ENCODE measurements at regions not wholly inside any gene's neighbourhood (a gene's known extent, or its start where the extent isn't known, plus 50 kb on each side); places are given as distances from the start of the nearest gene placed in this dataset.

DNA sequence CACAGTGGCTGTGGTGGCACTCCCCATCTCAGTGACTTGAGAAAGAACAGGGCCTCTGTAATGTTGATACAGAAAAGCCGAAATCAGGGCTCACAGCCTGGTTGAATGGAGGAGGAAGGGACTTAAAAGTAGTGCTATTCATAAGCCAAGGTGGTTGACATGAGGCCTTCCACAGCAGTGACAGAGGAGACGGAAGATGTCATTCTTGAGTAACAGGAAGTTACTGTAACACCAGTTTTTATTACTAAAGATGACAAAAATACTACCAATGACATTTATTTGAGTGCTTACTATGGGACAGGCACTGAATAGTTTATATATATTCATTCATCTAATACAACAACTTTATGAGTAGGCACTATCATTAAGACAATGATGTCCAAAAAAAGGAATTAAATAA, 52.8 kb upstream of the GNG12 start:
- TF ChIP-seq, protein P1, sequence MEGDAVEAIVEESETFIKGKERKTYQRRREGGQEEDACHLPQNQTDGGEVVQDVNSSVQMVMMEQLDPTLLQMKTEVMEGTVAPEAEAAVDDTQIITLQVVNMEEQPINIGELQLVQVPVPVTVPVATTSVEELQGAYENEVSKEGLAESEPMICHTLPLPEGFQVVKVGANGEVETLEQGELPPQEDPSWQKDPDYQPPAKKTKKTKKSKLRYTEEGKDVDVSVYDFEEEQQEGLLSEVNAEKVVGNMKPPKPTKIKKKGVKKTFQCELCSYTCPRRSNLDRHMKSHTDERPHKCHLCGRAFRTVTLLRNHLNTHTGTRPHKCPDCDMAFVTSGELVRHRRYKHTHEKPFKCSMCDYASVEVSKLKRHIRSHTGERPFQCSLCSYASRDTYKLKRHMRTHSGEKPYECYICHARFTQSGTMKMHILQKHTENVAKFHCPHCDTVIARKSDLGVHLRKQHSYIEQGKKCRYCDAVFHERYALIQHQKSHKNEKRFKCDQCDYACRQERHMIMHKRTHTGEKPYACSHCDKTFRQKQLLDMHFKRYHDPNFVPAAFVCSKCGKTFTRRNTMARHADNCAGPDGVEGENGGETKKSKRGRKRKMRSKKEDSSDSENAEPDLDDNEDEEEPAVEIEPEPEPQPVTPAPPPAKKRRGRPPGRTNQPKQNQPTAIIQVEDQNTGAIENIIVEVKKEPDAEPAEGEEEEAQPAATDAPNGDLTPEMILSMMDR (IDR thresholded peaks at IDR 0.05; ENCODE audit: insufficient read depth, low read length), result no peak
- TF ChIP-seq, protein P2, sequence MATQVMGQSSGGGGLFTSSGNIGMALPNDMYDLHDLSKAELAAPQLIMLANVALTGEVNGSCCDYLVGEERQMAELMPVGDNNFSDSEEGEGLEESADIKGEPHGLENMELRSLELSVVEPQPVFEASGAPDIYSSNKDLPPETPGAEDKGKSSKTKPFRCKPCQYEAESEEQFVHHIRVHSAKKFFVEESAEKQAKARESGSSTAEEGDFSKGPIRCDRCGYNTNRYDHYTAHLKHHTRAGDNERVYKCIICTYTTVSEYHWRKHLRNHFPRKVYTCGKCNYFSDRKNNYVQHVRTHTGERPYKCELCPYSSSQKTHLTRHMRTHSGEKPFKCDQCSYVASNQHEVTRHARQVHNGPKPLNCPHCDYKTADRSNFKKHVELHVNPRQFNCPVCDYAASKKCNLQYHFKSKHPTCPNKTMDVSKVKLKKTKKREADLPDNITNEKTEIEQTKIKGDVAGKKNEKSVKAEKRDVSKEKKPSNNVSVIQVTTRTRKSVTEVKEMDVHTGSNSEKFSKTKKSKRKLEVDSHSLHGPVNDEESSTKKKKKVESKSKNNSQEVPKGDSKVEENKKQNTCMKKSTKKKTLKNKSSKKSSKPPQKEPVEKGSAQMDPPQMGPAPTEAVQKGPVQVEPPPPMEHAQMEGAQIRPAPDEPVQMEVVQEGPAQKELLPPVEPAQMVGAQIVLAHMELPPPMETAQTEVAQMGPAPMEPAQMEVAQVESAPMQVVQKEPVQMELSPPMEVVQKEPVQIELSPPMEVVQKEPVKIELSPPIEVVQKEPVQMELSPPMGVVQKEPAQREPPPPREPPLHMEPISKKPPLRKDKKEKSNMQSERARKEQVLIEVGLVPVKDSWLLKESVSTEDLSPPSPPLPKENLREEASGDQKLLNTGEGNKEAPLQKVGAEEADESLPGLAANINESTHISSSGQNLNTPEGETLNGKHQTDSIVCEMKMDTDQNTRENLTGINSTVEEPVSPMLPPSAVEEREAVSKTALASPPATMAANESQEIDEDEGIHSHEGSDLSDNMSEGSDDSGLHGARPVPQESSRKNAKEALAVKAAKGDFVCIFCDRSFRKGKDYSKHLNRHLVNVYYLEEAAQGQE (IDR thresholded peaks at IDR 0.05; ENCODE audit: insufficient replicate concordance, low read depth), result no peak
- peak; percentile 51 for TF ChIP-seq GABPA (IDR thresholded peaks at IDR 0.05; ENCODE audit: low read depth)
- TF ChIP-seq POLR2AphosphoS5 (IDR thresholded peaks at IDR 0.05; ENCODE audit: low read depth), result no peak
- no peak for TF ChIP-seq SPI1 (IDR thresholded peaks at IDR 0.05; ENCODE audit: borderline replicate concordance, low read depth)
